Keratinocyte (primary cell): ENCODE measurements at regions not wholly inside any gene's neighbourhood (a gene's known extent, or its start where the extent isn't known, plus 50 kb on each side); places are given as distances from the start of the nearest gene placed in this dataset.

Experiments used
- EZH2 ChIP-seq: IDR thresholded peaks from one replicate; pipeline ENCODE4 v1.6.1; 2012; ENCODE audit warnings: inconsistent platforms, mild to moderate bottlenecking, low read length, moderate library complexity
- TF ChIP-seq, protein P1 (sequence below), 3 experiments: IDR thresholded peaks in 1 of 3; conservative IDR thresholded peaks in 1 of 3; optimal IDR thresholded peaks in 1 of 3; 2 replicates in 2 of 3; 3 replicates in 1 of 3; pipeline versions ENCODE3 to v1.5.1; 2011; ENCODE audit warnings: low read length in 3 of 3, mild to moderate bottlenecking in 3 of 3, moderate library complexity in 2 of 3, control low read depth in 1 of 3, inconsistent platforms in 1 of 3; ENCODE audit not compliant: insufficient read depth in 2 of 3; ENCODE audit errors: extremely low read depth in 1 of 3

DNA sequence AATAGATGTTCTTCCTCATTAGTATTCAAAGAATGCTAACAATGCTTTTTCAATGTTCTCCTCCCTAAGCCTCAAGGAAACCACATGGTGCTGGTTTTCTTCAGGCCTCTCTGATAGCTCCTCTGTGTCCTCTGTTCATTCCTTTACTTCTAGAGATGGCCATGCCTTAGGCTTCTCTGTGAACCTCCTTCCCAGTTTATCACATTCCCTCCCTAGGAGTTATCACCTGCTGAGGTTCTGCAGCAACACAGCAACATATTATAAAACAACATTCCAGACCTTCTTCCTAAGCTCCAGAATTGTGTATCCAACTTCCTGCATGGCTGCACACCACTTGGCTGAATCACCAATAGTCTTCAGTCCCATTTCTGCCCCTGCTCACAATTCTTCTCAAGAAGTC is 325.5 kb downstream of the IRS1 start:
- TF ChIP-seq, protein P1, sequence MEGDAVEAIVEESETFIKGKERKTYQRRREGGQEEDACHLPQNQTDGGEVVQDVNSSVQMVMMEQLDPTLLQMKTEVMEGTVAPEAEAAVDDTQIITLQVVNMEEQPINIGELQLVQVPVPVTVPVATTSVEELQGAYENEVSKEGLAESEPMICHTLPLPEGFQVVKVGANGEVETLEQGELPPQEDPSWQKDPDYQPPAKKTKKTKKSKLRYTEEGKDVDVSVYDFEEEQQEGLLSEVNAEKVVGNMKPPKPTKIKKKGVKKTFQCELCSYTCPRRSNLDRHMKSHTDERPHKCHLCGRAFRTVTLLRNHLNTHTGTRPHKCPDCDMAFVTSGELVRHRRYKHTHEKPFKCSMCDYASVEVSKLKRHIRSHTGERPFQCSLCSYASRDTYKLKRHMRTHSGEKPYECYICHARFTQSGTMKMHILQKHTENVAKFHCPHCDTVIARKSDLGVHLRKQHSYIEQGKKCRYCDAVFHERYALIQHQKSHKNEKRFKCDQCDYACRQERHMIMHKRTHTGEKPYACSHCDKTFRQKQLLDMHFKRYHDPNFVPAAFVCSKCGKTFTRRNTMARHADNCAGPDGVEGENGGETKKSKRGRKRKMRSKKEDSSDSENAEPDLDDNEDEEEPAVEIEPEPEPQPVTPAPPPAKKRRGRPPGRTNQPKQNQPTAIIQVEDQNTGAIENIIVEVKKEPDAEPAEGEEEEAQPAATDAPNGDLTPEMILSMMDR (optimal IDR thresholded peaks at IDR 0.05 in 1 of 3, IDR thresholded peaks at IDR 0.05 in 1 of 3, conservative IDR thresholded peaks at IDR 0.05 in 1 of 3; ENCODE audit: extremely low read depth in 1 of 3, insufficient read depth in 2 of 3, low read length in 3 of 3): no peak
- no peak for TF ChIP-seq EZH2
